ENCODE measurements at regions not wholly inside any gene's neighbourhood (a gene's known extent, or its start where the extent isn't known, plus 50 kb on each side); places are given as distances from the start of the nearest gene placed in this dataset.

- no peaks in the 10 kb centered on the region for H3K27me3 ChIP-seq
- H3K4me3 ChIP-seq, result no peak overlapping the region
- H3K9me3 ChIP-seq, result no peaks in the 10 kb centered on the region
- DNase-seq (ENCODE audit: low spot score), result no peak
- TF ChIP-seq CTCF (IDR thresholded peaks at IDR 0.05), result no peak
- no peaks in the 10 kb centered on the region for H3K36me3 ChIP-seq
- H3K4me1 ChIP-seq, result no peaks in the 10 kb centered on the region
- no peak overlapping the region for H3K27ac ChIP-seq
Observed at GRCh38 chr7:96928965-96929364, 76.4 kb upstream of the DLX6 start.

- TF ChIP-seq CTCF (IDR thresholded peaks at IDR 0.05), result no peak
- Histone ChIP-seq H3K4me3 (no peak overlapping the region), H3K9me3 (no peaks in the 10 kb centered on the region), H3K27ac (no peak overlapping the region), H3K27me3 (no peaks in the 10 kb centered on the region), H3K4me1 (no peaks in the 10 kb centered on the region), H3K36me3 (no peaks in the 10 kb centered on the region)
- DNase-seq (ENCODE audit: low spot score), result no peak
Observed at GRCh38 chr7:96931891-96932290, 73.5 kb upstream of the DLX6 start.

- Histone ChIP-seq H3K36me3 (no peaks in the 10 kb centered on the region), H3K27me3 (no peaks in the 10 kb centered on the region), H3K9me3 (no peaks in the 10 kb centered on the region), H3K4me1 (no peaks in the 10 kb centered on the region), H3K27ac (no peak overlapping the region), H3K4me3 (no peak overlapping the region)
- TF ChIP-seq CTCF (IDR thresholded peaks at IDR 0.05), result no peak
- DNase-seq (ENCODE audit: low spot score), result no peak
Observed at GRCh38 chr7:96933067-96933645, 72.2 kb upstream of the DLX6 start.

- TF ChIP-seq CTCF (IDR thresholded peaks at IDR 0.05), result no peak
- H3K27ac ChIP-seq, result no peak overlapping the region
- H3K9me3 ChIP-seq, result no peaks in the 10 kb centered on the region
- H3K36me3 ChIP-seq, result no peaks in the 10 kb centered on the region
- H3K4me3 ChIP-seq, result no peak overlapping the region
- no peaks in the 10 kb centered on the region for H3K27me3 ChIP-seq
- no peaks in the 10 kb centered on the region for H3K4me1 ChIP-seq
- DNase-seq (ENCODE audit: low spot score), result no peak
Observed at GRCh38 chr7:96936621-96937020, 68.7 kb upstream of the DLX6 start.

GRCh38 chr7:96942112-96942511 lies 63.2 kb upstream of the DLX6 start:
- Histone ChIP-seq H3K4me3 (no peak overlapping the region), H3K27ac (no peak overlapping the region), H3K4me1 (no peaks in the 10 kb centered on the region), H3K9me3 (no peaks in the 10 kb centered on the region), H3K36me3 (no peaks in the 10 kb centered on the region), H3K27me3 (no peaks in the 10 kb centered on the region)
- no peak for TF ChIP-seq CTCF (IDR thresholded peaks at IDR 0.05)
- DNase-seq (ENCODE audit: low spot score), result no peak

GRCh38 chr7:96949766-96950165 lies 55.6 kb upstream of the DLX6 start:
- no peak overlapping the region for H3K4me3 ChIP-seq
- no peak for TF ChIP-seq CTCF (IDR thresholded peaks at IDR 0.05)
- H3K4me1 ChIP-seq, result no peaks in the 10 kb centered on the region
- H3K36me3 ChIP-seq, result no peaks in the 10 kb centered on the region
- DNase-seq (ENCODE audit: low spot score), result no peak
- no peaks in the 10 kb centered on the region for H3K27me3 ChIP-seq
- H3K9me3 ChIP-seq, result no peaks in the 10 kb centered on the region
- no peak overlapping the region for H3K27ac ChIP-seq

All from right atrium auricular region (tissue), 2 donors.